Brain microvascular endothelial cell (primary cell): ENCODE measurements at regions not wholly inside any gene's neighbourhood (a gene's known extent, or its start where the extent isn't known, plus 50 kb on each side); places are given as distances from the start of the nearest gene placed in this dataset.
"Not testable (repeated sequence)": the region's sequence is repeated elsewhere in the genome, so short reads cannot be mapped to it uniquely, and the experiment has no call there.

Experiments used
- DNase-seq: peaks from one replicate; pipeline ENCODE4 v3.0.0-alpha.2; 2020
- H3K27ac ChIP-seq: fragments of 250-450 bp; sonication (Bioruptor Pico); 2 replicates; pipeline ENCODE4 v1.5.1; 2020; ENCODE audit warnings: mild to moderate bottlenecking, moderate library complexity
- H3K27me3 ChIP-seq: fragments of 250-450 bp; sonication (Bioruptor Pico); replicated peaks from 2 replicates; pipeline ENCODE4 v1.5.1; 2020; ENCODE audit warnings: mild to moderate bottlenecking
- H3K36me3 ChIP-seq: fragments of 250-450 bp; sonication (Bioruptor Pico); replicated peaks from 2 replicates; pipeline ENCODE4 v1.5.1; 2020; ENCODE audit warnings: mild to moderate bottlenecking
- H3K4me3 ChIP-seq: 2 replicates; pipeline ENCODE4 v1.5.1; 2011; ENCODE audit warnings: low read depth, mild to moderate bottlenecking, control low read depth, low read length, moderate library complexity
- in situ Hi-C: cut with HindIII; loops from 2 replicates; pipeline ENCODE4 v1.10.0; 2017; ENCODE audit warnings: low sequenced_read_pairs, low pct_ligation_motif_present
- TF ChIP-seq, protein P1 (sequence below): IDR thresholded peaks from 2 replicates; pipeline ENCODE4 v1.5.1; 2011; ENCODE audit warnings: low read depth, mild to moderate bottlenecking, moderate library complexity, low read length, control low read depth, inconsistent platforms; ENCODE audit errors: missing control alignments

DNA sequence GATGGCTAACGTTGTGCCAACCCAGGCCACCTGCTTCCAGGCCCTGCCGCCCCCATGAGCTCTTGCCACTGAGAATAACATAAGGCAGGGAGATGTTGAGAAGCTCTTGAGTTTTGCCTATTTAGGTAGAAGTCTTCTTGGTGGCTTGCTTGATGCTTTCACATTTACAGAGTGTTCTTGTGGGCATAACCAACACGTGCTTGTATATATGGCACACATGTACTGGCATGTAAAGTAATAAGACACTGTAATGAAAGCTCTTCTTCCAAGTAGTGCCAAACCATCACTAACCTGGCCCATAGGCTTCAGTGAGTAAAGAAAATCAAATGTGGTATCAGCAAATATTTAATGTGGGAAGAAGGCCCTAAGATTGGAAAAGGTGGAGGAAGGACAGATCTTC is 146.9 kb upstream of the CITED2 start:
- DNase-seq: no peak
- Histone ChIP-seq H3K27ac (no peak overlapping the region), H3K4me3 (no peak overlapping the region), H3K36me3 (no peaks in the 10 kb centered on the region), H3K27me3 (no peaks in the 10 kb centered on the region)
- in situ Hi-C loops: no loop called here
- TF ChIP-seq, protein P1, sequence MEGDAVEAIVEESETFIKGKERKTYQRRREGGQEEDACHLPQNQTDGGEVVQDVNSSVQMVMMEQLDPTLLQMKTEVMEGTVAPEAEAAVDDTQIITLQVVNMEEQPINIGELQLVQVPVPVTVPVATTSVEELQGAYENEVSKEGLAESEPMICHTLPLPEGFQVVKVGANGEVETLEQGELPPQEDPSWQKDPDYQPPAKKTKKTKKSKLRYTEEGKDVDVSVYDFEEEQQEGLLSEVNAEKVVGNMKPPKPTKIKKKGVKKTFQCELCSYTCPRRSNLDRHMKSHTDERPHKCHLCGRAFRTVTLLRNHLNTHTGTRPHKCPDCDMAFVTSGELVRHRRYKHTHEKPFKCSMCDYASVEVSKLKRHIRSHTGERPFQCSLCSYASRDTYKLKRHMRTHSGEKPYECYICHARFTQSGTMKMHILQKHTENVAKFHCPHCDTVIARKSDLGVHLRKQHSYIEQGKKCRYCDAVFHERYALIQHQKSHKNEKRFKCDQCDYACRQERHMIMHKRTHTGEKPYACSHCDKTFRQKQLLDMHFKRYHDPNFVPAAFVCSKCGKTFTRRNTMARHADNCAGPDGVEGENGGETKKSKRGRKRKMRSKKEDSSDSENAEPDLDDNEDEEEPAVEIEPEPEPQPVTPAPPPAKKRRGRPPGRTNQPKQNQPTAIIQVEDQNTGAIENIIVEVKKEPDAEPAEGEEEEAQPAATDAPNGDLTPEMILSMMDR: no peak

DNA sequence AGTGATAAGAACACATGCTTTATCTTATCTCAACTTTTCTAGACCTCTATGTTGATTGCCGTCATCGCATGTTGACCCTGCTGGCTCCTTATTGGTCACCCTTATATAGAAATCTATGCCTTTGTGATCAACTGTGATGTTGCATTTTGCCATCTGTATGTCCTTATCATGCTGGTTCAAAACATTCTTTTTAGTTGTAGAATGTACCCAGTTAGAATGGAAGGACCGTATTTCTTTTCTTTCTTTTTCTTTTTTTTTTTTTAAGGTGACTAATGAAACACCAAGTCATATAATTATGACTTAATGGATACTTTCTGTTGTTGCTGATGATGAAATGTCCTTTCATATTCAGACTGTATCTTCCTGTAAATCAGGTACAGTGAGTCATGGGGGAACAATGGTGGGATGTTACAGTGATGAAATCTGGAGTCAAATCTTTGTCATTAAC is 145.9 kb upstream of the CITED2 start:
- H3K4me3 ChIP-seq: no peak overlapping the region
- H3K36me3 ChIP-seq: no peaks in the 10 kb centered on the region
- TF ChIP-seq, protein P1: no peak
- H3K27me3 ChIP-seq: no peaks in the 10 kb centered on the region
- no peak overlapping the region for H3K27ac ChIP-seq
- in situ Hi-C loops: no loop called here
- DNase-seq: no peak

DNA sequence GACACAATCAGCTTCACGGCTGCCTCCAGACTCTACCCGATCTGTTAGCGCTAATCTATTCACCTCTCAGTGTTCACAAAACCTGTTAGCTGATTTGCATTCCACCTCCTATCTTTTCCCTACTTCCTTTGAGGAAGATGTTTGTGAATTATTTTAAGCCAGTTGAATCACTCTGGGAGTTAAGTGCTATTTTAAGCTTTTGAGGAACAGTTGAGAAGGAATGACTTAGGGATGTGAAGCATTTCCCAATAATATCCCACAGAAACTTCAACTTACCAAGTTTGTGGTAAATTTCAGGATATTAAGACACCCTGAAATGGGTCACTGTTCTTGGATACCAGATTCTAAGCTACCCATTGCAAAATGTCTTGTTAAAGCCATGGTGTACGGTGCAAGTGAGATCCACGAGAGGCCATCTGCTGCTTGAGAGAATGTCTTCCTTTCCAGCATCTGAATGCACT is 145.2 kb upstream of the CITED2 start:
- in situ Hi-C loops: no loop called here
- Histone ChIP-seq H3K27me3 (no peaks in the 10 kb centered on the region), H3K36me3 (no peaks in the 10 kb centered on the region), H3K27ac (no peak overlapping the region), H3K4me3 (no peak overlapping the region)
- DNase-seq: no peak
- TF ChIP-seq, protein P1: no peak

DNA sequence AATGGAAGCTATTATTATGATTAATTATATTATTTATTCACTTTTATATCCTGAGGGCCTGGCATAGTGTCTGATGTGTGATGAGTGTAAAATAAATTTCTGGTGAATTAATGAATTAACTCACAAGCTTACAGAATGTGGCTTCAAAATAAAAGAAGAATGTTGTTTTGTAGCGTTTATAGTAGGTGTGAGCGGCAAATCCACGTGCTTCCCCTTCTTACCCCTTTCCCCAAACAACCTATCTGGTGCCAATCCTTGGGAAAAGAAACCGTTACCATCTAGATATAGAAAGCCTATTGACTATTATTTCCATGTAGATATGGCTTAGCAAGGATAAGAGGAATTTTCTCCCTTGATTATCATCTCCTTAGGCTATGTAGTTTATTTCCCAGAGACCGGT is 144.6 kb upstream of the CITED2 start:
- TF ChIP-seq, protein P1: no peak
- H3K4me3 ChIP-seq: no peak overlapping the region
- in situ Hi-C loops: no loop called here
- no peak overlapping the region for H3K27ac ChIP-seq
- no peak for DNase-seq
- H3K36me3 ChIP-seq: no peaks in the 10 kb centered on the region
- H3K27me3 ChIP-seq: no peaks in the 10 kb centered on the region

DNA sequence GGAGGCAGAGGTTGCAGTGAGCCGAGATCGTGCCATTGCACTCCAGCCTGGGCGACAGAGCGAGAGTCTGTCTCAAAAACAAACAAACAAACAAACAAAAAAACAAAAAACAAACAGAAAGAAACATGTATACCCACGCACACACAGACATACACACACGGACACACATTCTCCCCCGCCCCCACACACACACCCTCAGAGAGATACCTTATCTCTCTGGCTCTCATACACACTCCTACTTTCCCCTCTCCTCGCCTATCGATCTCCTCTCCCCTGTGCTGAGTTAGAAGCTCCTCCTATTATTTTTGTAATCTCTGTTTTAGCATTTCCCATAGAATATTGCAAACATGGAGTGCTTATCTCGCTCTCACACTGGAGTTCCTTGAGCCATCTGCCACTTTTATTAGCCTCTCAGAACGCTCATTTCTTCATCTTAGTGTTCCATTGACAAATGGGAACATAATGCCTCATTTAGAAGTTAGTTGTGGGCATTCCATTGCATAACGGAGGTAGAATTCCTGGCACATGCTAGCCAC is 144.2 kb upstream of the CITED2 start:
- no peaks in the 10 kb centered on the region for H3K27me3 ChIP-seq
- TF ChIP-seq, protein P1: no peak
- H3K36me3 ChIP-seq: no peaks in the 10 kb centered on the region
- H3K27ac ChIP-seq: no peak overlapping the region
- in situ Hi-C loops: no loop called here
- H3K4me3 ChIP-seq: no peak overlapping the region
- DNase-seq: no peak

DNA sequence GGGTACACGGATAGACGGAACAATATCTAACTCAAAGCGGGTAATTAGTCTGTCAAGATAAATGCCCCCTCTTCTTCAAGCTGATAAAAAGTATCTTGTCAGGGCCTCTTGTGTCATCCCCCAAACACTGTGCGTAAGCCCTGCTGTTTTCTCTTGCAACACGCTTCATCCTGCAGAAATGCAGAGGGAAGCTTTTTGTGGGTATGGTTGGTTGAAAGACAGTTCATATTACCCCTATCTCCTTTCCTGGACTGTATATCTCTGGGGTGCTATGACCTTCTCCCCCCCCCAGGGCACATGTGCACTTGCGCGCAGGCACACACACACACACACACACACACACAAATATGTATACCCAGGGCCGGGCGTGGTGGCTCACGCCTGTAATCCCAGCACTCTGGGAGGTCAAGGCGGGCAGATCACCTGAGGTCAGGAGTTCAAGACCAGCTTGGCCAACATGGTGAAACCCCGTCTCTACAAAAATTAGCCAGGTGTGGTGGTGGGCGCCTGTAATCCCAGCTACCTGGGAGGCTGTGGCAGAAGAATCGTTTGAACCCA is 143.6 kb upstream of the CITED2 start:
- H3K27ac ChIP-seq, H3K27me3 ChIP-seq, H3K36me3 ChIP-seq, in situ Hi-C loops, DNase-seq, H3K4me3 ChIP-seq: not testable (repeated sequence)
